Kidney (tissue), 13 donors: ENCODE measurements at regions not wholly inside any gene's neighbourhood (a gene's known extent, or its start where the extent isn't known, plus 50 kb on each side); places are given as distances from the start of the nearest gene placed in this dataset.
A peak's percentile ranks its signal among the peaks of the same experiment; 100 is the strongest.

Source experiments
- DNase-seq, 5 donors: peaks; one replicate each; pipeline ENCODE4 v3.0.0-alpha.2; 2013 to 2020
- FAIRE-seq: peaks from 2 replicates; lab custom pipeline; 2012; peaks lifted over from hg19 to GRCh38; lab: Jason Lieb, UNC
- H3K27ac ChIP-seq, 2 donors: one replicate each; pipeline ENCODE4 v1.7.0; 2013; ENCODE audit warnings: low read depth in 2 of 2, low read length in 2 of 2, inconsistent platforms in 1 of 2
- H3K27me3 ChIP-seq: one replicate; pipeline ENCODE4 v1.7.1; 2013; ENCODE audit warnings: low read length, inconsistent platforms; ENCODE audit not compliant: control insufficient read depth, insufficient read depth
- H3K36me3 ChIP-seq, 3 donors: one replicate each; pipeline versions ENCODE4 v1.7.0 to v1.7.1; 2013; ENCODE audit warnings: low read length in 3 of 3, control low read depth in 1 of 3, inconsistent platforms in 1 of 3; ENCODE audit not compliant: insufficient read depth in 3 of 3, control insufficient read depth in 2 of 3
- H3K4me1 ChIP-seq, 3 donors: one replicate each; pipeline versions ENCODE4 v1.7.0 to v1.7.1; 2013; ENCODE audit warnings: low read length in 3 of 3, inconsistent platforms in 1 of 3, low read depth in 1 of 3; ENCODE audit not compliant: control insufficient read depth in 2 of 3, insufficient read depth in 2 of 3
- H3K4me3 ChIP-seq, 3 donors: one replicate each; pipeline versions ENCODE4 v1.7.0 to v1.8.1; 2013; ENCODE audit warnings: low read length in 3 of 3, control low read depth in 1 of 3, inconsistent platforms in 1 of 3
- H3K9ac ChIP-seq, 3 donors: one replicate each; pipeline versions ENCODE4 v1.7.0 to v1.7.1; 2013; ENCODE audit warnings: low read length in 3 of 3, control low read depth in 1 of 3, inconsistent platforms in 1 of 3
- H3K9me3 ChIP-seq, 3 donors: one replicate each; pipeline versions ENCODE4 v1.7.0 to v1.7.1; 2013; ENCODE audit warnings: low read length in 3 of 3, control low read depth in 1 of 3, inconsistent platforms in 1 of 3; ENCODE audit not compliant: control insufficient read depth in 2 of 3, insufficient read depth in 1 of 3
- intact Hi-C: fragments of 100-400 bp; cut with DNase I; formaldehyde crosslinking; loops from one replicate; pipeline ENCODE4 v1.11.1; 2022
- TF ChIP-seq, protein P1 (sequence below): IDR thresholded peaks from 3 replicates; pipeline ENCODE4 v1.5.1; 2012; ENCODE audit warnings: mild to moderate bottlenecking, moderate library complexity, borderline replicate concordance; ENCODE audit not compliant: insufficient read depth; ENCODE audit errors: extremely low read depth
- donor health status: control.
- donor health status: control.
- donor health status: control.
- donor health status: control.
- donor health status: control.
- donor health status: DM: yes; HTN: yes; CAD: no.
- donor health status: Normal renal cell carcinoma (clear cell type).

DNA sequence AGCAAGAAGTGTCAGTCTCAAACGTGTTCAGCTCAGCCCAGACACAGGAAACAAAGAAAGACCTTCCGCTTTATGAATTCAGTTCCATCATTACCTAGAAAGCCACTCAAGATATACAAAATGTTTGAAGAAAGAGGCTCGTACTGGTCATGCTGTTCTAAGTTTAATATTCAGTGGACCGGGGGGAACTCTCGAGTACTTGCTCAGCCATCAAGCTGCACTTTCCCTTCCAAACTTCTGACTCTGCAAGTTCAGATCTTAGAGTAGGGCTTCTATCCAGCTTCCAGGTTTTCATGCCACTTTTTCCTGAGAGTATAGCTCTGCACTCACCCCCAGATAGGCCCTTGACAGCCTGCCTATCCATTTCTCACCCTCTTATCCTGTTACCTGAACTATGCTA, 62.8 kb upstream of the OSBPL8 start:
- FAIRE-seq: no peak
- H3K27ac ChIP-seq: no peak overlapping the region
- H3K9ac ChIP-seq: no peak overlapping the region

GRCh38 chr12:76622915-76623314, 63.3 kb upstream of the OSBPL8 start:
- TF ChIP-seq, protein P1, sequence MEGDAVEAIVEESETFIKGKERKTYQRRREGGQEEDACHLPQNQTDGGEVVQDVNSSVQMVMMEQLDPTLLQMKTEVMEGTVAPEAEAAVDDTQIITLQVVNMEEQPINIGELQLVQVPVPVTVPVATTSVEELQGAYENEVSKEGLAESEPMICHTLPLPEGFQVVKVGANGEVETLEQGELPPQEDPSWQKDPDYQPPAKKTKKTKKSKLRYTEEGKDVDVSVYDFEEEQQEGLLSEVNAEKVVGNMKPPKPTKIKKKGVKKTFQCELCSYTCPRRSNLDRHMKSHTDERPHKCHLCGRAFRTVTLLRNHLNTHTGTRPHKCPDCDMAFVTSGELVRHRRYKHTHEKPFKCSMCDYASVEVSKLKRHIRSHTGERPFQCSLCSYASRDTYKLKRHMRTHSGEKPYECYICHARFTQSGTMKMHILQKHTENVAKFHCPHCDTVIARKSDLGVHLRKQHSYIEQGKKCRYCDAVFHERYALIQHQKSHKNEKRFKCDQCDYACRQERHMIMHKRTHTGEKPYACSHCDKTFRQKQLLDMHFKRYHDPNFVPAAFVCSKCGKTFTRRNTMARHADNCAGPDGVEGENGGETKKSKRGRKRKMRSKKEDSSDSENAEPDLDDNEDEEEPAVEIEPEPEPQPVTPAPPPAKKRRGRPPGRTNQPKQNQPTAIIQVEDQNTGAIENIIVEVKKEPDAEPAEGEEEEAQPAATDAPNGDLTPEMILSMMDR: no peak
- Histone ChIP-seq H3K36me3 (no peaks in the 10 kb centered on the region), H3K4me1 (no peaks in the 10 kb centered on the region), H3K9ac (no peak overlapping the region), H3K4me3 (no peak overlapping the region), H3K27me3 (no peaks in the 10 kb centered on the region), H3K9me3 (no peaks in the 10 kb centered on the region), H3K27ac (no peak overlapping the region)
- DNase-seq: no peak
- intact Hi-C loops: loop anchor here (5.0 to 10.0 kb wide), 2 partner anchors 169 to 392 kb away; no protein-coding TSS in a partner anchor
- no peak for FAIRE-seq

More for the DNA sequence above, 62.8 kb upstream of the OSBPL8 start:
- intact Hi-C loops: loop anchor here (5.0 to 10.0 kb wide), 2 partner anchors 170 to 392 kb away; no protein-coding TSS in a partner anchor
- Histone ChIP-seq H3K4me1 (no peaks in the 10 kb centered on the region), H3K9me3 (no peaks in the 10 kb centered on the region), H3K36me3 (no peaks in the 10 kb centered on the region), H3K4me3 (no peak overlapping the region), H3K27me3 (no peaks in the 10 kb centered on the region)
- TF ChIP-seq, protein P1: no peak
- DNase-seq: no peak

DNA sequence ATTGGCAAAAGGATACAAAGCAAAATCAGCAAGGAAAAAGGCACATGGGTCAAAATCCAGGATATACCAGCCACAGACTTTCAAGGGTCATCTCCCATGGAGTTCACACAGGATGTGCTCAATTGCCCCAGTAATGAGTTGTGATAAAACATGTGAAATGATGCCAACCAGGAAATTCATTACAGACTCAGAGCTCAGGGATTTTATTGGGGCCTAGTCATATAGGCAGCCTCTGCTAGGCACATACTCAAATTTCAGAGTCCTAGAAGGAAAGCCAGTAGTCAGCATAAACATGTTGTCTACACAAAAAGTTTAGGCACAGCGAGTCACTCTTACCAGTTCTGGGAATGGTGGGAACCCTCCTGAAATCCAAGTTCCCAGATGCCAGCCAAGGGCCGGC, 64.4 kb upstream of the OSBPL8 start:
- Histone ChIP-seq H3K27me3 (no peaks in the 10 kb centered on the region), H3K27ac (no peak overlapping the region), H3K4me3 (no peak overlapping the region), H3K36me3 (no peaks in the 10 kb centered on the region), H3K9me3 (no peaks in the 10 kb centered on the region), H3K4me1 (no peaks in the 10 kb centered on the region), H3K9ac (no peak overlapping the region)
- FAIRE-seq (no peak), DNase-seq (peak in 2 of 5 donors; percentile 38 to 52)
- intact Hi-C loops: loop anchor here (5.0 to 10.0 kb wide), 2 partner anchors 168 to 391 kb away; no protein-coding TSS in a partner anchor
- TF ChIP-seq, protein P1: no peak
